GM12864 (cell line): ENCODE measurements at regions not wholly inside any gene's neighbourhood (a gene's known extent, or its start where the extent isn't known, plus 50 kb on each side); places are given as distances from the start of the nearest gene placed in this dataset.

Source experiments
- DNase-seq: peaks from one replicate; pipeline ENCODE4 v3.0.0-alpha.2; 2011; ENCODE audit warnings: low read depth
- H3K4me3 ChIP-seq: 2 replicates; pipeline ENCODE4 v1.5.1; 2011; ENCODE audit warnings: mild to moderate bottlenecking, low read depth, low read length, control low read depth
- CTCF ChIP-seq: IDR thresholded peaks from 2 replicates; pipeline ENCODE4 v1.5.1; 2011; ENCODE audit warnings: low read depth, mild to moderate bottlenecking, moderate library complexity, low read length, control low read depth, inconsistent platforms; ENCODE audit errors: missing control alignments

GRCh38 chr18:60100778-60101177 lies 201.0 kb downstream of the PMAIP1 start:
- no peak for TF ChIP-seq CTCF
- no peak for DNase-seq
- no peak overlapping the region for H3K4me3 ChIP-seq

- TF ChIP-seq CTCF = no peak
- no peak overlapping the region for H3K4me3 ChIP-seq
- DNase-seq = no peak
These were observed 199.9 kb downstream of the PMAIP1 start for GRCh38 chr18:60099709-60100108.

GRCh38 chr18:60096428-60096827 lies 196.6 kb downstream of the PMAIP1 start:
- H3K4me3 ChIP-seq = no peak overlapping the region

GRCh38 chr18:60092073-60092472 lies 192.3 kb downstream of the PMAIP1 start:
- no peak for DNase-seq
- no peak overlapping the region for H3K4me3 ChIP-seq
- no peak for TF ChIP-seq CTCF

More at GRCh38 chr18:60096428-60096827, 196.6 kb downstream of the PMAIP1 start:
- TF ChIP-seq CTCF = no peak
- DNase-seq = no peak

GRCh38 chr18:60090170-60090569 lies 190.4 kb downstream of the PMAIP1 start:
- H3K4me3 ChIP-seq = no peak overlapping the region
- DNase-seq = peak; percentile 5
- TF ChIP-seq CTCF = peak; percentile 30

GRCh38 chr18:60082790-60083189 lies 183.0 kb downstream of the PMAIP1 start:
- no peak for TF ChIP-seq CTCF
- no peak for DNase-seq
- no peak overlapping the region for H3K4me3 ChIP-seq

GRCh38 chr18:60082282-60082681 lies 182.5 kb downstream of the PMAIP1 start:
- no peak for DNase-seq
- H3K4me3 ChIP-seq = no peak overlapping the region
- TF ChIP-seq CTCF = no peak
